ENCODE measurements at regions not wholly inside any gene's neighbourhood (a gene's known extent, or its start where the extent isn't known, plus 50 kb on each side); places are given as distances from the start of the nearest gene placed in this dataset.

GRCh38 chr11:122038543-122038942 is 77.5 kb downstream of the BLID start:
- intact Hi-C loops (cut with DNase I): no loop called here
- no peak for TF ChIP-seq CTCF (IDR thresholded peaks at IDR 0.05)
- Histone ChIP-seq H3K9me3 (no peaks in the 10 kb centered on the region), H3K4me1 (no peaks in the 10 kb centered on the region), H3K36me3 (no peaks in the 10 kb centered on the region), H3K27ac (no peak overlapping the region), H3K4me3 (no peak overlapping the region), H3K27me3 (no peaks in the 10 kb centered on the region)
- ATAC-seq: peak; percentile 41
- DNase-seq: no peak

- Histone ChIP-seq H3K27me3 (no peaks in the 10 kb centered on the region), H3K4me1 (no peaks in the 10 kb centered on the region), H3K9me3 (no peaks in the 10 kb centered on the region), H3K4me3 (no peak overlapping the region), H3K27ac (no peak overlapping the region), H3K36me3 (no peaks in the 10 kb centered on the region)
- no peak for DNase-seq
- ATAC-seq: no peak
- intact Hi-C loops (cut with DNase I): no loop called here
- no peak for TF ChIP-seq CTCF (IDR thresholded peaks at IDR 0.05)
Measured at GRCh38 chr11:122037911-122038310, 78.1 kb downstream of the BLID start.

- TF ChIP-seq CTCF (IDR thresholded peaks at IDR 0.05): no peak
- Histone ChIP-seq H3K4me3 (no peak overlapping the region), H3K36me3 (no peaks in the 10 kb centered on the region), H3K27ac (no peak overlapping the region), H3K9me3 (no peaks in the 10 kb centered on the region), H3K27me3 (no peaks in the 10 kb centered on the region), H3K4me1 (no peaks in the 10 kb centered on the region)
- no peak for DNase-seq
- intact Hi-C loops (cut with DNase I): no loop called here
- no peak for ATAC-seq
Measured at GRCh38 chr11:122036493-122036892, 79.5 kb downstream of the BLID start.

- peak in 1 of 4 donors; percentile 4 for DNase-seq
- H3K27ac ChIP-seq: no peak overlapping the region
- no peak for TF ChIP-seq CTCF (IDR thresholded peaks at IDR 0.05)
- H3K36me3 ChIP-seq: no peaks in the 10 kb centered on the region
- no peak overlapping the region for H3K4me3 ChIP-seq
- H3K9me3 ChIP-seq: no peaks in the 10 kb centered on the region
- H3K4me1 ChIP-seq: no peaks in the 10 kb centered on the region
- ATAC-seq: no peak
- intact Hi-C loops (cut with DNase I): no loop called here
- no peaks in the 10 kb centered on the region for H3K27me3 ChIP-seq
Measured at GRCh38 chr11:122036018-122036417, 80.0 kb downstream of the BLID start.

GRCh38 chr11:122033631-122034030 is 82.4 kb downstream of the BLID start:
- H3K4me1 ChIP-seq: no peaks in the 10 kb centered on the region
- no peaks in the 10 kb centered on the region for H3K9me3 ChIP-seq
- no peaks in the 10 kb centered on the region for H3K36me3 ChIP-seq
- no peak for ATAC-seq
- no peaks in the 10 kb centered on the region for H3K27me3 ChIP-seq
- DNase-seq: no peak
- intact Hi-C loops (cut with DNase I): no loop called here
- no peak overlapping the region for H3K4me3 ChIP-seq
- no peak overlapping the region for H3K27ac ChIP-seq
- no peak for TF ChIP-seq CTCF (IDR thresholded peaks at IDR 0.05)
